OCI-LY7 (cell line): ENCODE measurements at regions not wholly inside any gene's neighbourhood (a gene's known extent, or its start where the extent isn't known, plus 50 kb on each side); places are given as distances from the start of the nearest gene placed in this dataset.

Source experiments
- EZH2phosphoT487 ChIP-seq: fragments of 200-600 bp; sonication (generic); IDR thresholded peaks from 2 replicates; pipeline ENCODE4 v1.6.1; 2018; ENCODE audit warnings: low read depth, borderline replicate concordance, mild to moderate bottlenecking, mixed run types, antibody characterized with exemption, low read length, moderate library complexity, mixed read lengths
- TF ChIP-seq, protein P1 (sequence below): fragments of 200-600 bp; sonication (generic); conservative IDR thresholded peaks from 2 replicates; pipeline ENCODE4 v1.5.1; 2014; ENCODE audit warnings: mild to moderate bottlenecking, antibody characterized with exemption, low read length, moderate library complexity, mixed read lengths

DNA sequence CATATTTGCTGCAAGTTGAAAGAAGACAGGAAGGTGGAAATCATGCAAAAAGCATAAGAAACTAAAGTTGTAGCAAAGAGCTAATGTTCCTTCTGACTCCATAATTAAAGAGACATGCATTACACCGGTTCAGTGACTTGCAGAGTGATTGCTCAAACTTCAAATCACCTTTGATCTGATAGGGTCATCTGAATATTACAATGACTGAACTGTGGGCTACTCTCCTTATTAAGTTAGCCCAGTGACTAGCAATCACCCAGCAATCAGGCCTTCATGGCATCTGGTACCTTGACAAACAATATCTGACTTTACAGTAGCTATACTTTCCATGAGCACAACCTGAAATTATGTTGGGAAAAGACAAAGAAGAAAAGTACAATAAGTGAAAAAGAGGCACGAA, 84.9 kb downstream of the NREP start:
- TF ChIP-seq, protein P1, sequence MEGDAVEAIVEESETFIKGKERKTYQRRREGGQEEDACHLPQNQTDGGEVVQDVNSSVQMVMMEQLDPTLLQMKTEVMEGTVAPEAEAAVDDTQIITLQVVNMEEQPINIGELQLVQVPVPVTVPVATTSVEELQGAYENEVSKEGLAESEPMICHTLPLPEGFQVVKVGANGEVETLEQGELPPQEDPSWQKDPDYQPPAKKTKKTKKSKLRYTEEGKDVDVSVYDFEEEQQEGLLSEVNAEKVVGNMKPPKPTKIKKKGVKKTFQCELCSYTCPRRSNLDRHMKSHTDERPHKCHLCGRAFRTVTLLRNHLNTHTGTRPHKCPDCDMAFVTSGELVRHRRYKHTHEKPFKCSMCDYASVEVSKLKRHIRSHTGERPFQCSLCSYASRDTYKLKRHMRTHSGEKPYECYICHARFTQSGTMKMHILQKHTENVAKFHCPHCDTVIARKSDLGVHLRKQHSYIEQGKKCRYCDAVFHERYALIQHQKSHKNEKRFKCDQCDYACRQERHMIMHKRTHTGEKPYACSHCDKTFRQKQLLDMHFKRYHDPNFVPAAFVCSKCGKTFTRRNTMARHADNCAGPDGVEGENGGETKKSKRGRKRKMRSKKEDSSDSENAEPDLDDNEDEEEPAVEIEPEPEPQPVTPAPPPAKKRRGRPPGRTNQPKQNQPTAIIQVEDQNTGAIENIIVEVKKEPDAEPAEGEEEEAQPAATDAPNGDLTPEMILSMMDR, result no peak
- TF ChIP-seq EZH2phosphoT487, result no peak
